GM23248 (cell line): ENCODE measurements at regions not wholly inside any gene's neighbourhood (a gene's known extent, or its start where the extent isn't known, plus 50 kb on each side); places are given as distances from the start of the nearest gene placed in this dataset.

Experiments used
- EZH2 ChIP-seq: fragments of 200-600 bp; sonication (generic); IDR thresholded peaks from 2 replicates; pipeline ENCODE4 v1.6.1; 2018; ENCODE audit warnings: antibody characterized with exemption, mild to moderate bottlenecking; ENCODE audit not compliant: insufficient read depth, poor library complexity, severe bottlenecking
- EZH2phosphoT487 ChIP-seq: fragments of 200-600 bp; sonication (generic); IDR thresholded peaks from 2 replicates; pipeline ENCODE4 v1.6.1; 2018; ENCODE audit warnings: antibody characterized with exemption, moderate library complexity, mild to moderate bottlenecking, low read depth; ENCODE audit not compliant: insufficient read depth

- no peak for TF ChIP-seq EZH2
- no peak for TF ChIP-seq EZH2phosphoT487
Measured at GRCh38 chr1:190583862-190584261, 106.2 kb upstream of the BRINP3 start.
